ENCODE measurements at regions not wholly inside any gene's neighbourhood (a gene's known extent, or its start where the extent isn't known, plus 50 kb on each side); places are given as distances from the start of the nearest gene placed in this dataset.

GRCh38 chr16:54228325-54228724 is 58.3 kb downstream of the IRX3 start:
- Histone ChIP-seq H4K20me1 (replicated peaks; ENCODE audit: insufficient read depth) (no peaks in the 10 kb centered on the region), H3F3A (replicated peaks; ENCODE audit: low read depth) (no peaks in the 10 kb centered on the region), H3K9me2 (ENCODE audit: insufficient read depth) (no peaks in the 10 kb centered on the region; the same call in 1 of the 2 replicates), H2AFZ (no peak overlapping the region), H3K27ac (ENCODE audit: low read depth) (no peak overlapping the region), H3K27me3 (ENCODE audit: insufficient read depth) (no peaks in the 10 kb centered on the region), H3K79me2 (replicated peaks; ENCODE audit: insufficient read depth) (no peaks in the 10 kb centered on the region), H3K4me1 (ENCODE audit: insufficient read depth) (no peaks in the 10 kb centered on the region), H3K36me3 (ENCODE audit: insufficient read depth) (no peaks in the 10 kb centered on the region), H3K4me2 (no peak overlapping the region), H3K4me3 (no peak overlapping the region)
- DNase-seq (ENCODE audit: low spot score) (no peak), ATAC-seq (no peak)
- H3K27me3 Mint-ChIP-seq (ENCODE audit: insufficient read depth, low read depth, poor library complexity) = no peaks in the 10 kb centered on the region
- no peak overlapping the region for H3K27ac Mint-ChIP-seq
- TF ChIP-seq CREB1 (CRISPR knock-in tag; IDR thresholded peaks at IDR 0.05; ENCODE audit: low read depth) (no peak), CTCF (conservative IDR thresholded peaks at IDR 0.05; ENCODE audit: low read depth in 2 of 2) (no peak), NANOG (IDR thresholded peaks at IDR 0.05; ENCODE audit: borderline replicate concordance) (no peak), JUNB (IDR thresholded peaks at IDR 0.05; ENCODE audit: unreplicated experiment) (no peak), EZH2phosphoT487 (IDR thresholded peaks at IDR 0.05; ENCODE audit: unreplicated experiment) (no peak), ZNF462 (CRISPR knock-in tag; IDR thresholded peaks at IDR 0.05) (no peak), ZNF114 (CRISPR knock-in tag; IDR thresholded peaks at IDR 0.05) (no peak), POLR2AphosphoS5 (IDR thresholded peaks at IDR 0.05; ENCODE audit: low read depth) (no peak), REST (IDR thresholded peaks at IDR 0.05; ENCODE audit: unreplicated experiment) (no peak), ZNF331 (CRISPR knock-in tag; IDR thresholded peaks at IDR 0.05; ENCODE audit: low read depth) (no peak), EZH2 (IDR thresholded peaks at IDR 0.05; ENCODE audit: low read depth, unreplicated experiment) (no peak), STAT1 (IDR thresholded peaks at IDR 0.05; ENCODE audit: unreplicated experiment) (no peak)
- TF ChIP-seq, protein P1, sequence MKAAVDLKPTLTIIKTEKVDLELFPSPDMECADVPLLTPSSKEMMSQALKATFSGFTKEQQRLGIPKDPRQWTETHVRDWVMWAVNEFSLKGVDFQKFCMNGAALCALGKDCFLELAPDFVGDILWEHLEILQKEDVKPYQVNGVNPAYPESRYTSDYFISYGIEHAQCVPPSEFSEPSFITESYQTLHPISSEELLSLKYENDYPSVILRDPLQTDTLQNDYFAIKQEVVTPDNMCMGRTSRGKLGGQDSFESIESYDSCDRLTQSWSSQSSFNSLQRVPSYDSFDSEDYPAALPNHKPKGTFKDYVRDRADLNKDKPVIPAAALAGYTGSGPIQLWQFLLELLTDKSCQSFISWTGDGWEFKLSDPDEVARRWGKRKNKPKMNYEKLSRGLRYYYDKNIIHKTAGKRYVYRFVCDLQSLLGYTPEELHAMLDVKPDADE (IDR thresholded peaks at IDR 0.05) = no peak
- H3K36me3 Mint-ChIP-seq (ENCODE audit: low read depth) = no peaks in the 10 kb centered on the region
- no peaks in the 10 kb centered on the region for H3K4me1 Mint-ChIP-seq
- H3K4me3 Mint-ChIP-seq = no peak overlapping the region
- H3K9me3 Mint-ChIP-seq = peaks cover 7% of the 10 kb centered on the region; the same call in 2 of the 3 replicates
